ENCODE measurements at regions not wholly inside any gene's neighbourhood (a gene's known extent, or its start where the extent isn't known, plus 50 kb on each side); places are given as distances from the start of the nearest gene placed in this dataset.

- DNase-seq = no peak
Observed at GRCh38 chr2:173808718-173809117, 156.5 kb downstream of the SP3 start.

DNA sequence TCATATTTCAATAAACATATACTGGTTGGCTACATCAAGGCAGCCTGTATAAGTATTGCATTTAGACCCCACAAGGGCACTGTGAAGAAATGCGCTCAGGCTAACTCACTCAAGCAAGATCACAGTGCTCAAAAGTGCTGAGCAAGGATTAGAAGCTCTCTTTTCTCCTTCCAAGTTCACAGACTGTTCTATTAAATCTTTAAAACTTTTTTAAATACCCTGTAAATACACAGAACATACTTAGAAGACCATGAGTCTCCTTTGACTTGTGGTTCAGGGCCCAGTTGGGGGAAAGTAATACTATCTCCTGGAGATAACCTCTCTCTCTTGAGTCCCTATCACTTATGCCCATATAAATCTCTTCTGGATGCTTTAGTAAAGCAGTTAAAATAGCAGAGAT, 152.9 kb downstream of the SP3 start:
- DNase-seq = no peak

DNA sequence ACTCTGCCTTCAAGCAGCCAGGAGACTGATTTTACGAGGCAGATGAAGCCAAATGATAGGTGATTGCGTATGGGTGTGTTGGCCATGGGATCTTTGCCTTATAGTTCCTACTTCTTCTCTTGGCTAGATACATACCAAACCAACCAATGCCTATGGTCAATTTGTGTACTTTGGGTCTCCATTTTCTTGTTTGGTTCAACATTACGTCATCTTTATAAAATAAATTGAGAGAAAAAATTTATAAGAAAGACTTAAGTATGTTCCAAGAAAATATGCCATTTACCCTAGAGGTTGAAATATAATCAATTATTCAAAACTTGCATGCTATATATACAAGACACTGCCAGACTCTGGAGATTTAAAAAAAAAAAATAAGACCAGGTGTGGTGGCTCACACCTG, 150.9 kb downstream of the SP3 start:
- DNase-seq = no peak

DNA sequence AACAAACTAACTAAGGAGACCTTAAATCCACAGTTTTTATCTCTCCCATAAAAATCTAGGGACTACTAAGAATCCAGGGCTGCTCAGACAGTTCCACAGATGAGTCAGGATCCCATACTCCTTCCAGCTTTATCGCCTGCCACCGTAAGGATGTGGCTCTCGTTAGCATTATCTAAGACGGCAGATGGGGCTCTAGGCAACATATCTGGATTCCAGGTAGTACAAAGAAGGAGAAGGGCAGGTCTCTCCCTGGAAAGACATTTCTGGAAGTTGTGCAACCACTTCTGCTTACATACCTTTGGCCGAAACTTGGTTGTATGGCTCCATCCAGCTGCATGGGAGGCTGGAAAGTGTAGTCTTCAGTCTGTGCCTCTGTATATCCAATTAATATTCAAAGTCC, 149.4 kb downstream of the SP3 start:
- DNase-seq = no peak

DNA sequence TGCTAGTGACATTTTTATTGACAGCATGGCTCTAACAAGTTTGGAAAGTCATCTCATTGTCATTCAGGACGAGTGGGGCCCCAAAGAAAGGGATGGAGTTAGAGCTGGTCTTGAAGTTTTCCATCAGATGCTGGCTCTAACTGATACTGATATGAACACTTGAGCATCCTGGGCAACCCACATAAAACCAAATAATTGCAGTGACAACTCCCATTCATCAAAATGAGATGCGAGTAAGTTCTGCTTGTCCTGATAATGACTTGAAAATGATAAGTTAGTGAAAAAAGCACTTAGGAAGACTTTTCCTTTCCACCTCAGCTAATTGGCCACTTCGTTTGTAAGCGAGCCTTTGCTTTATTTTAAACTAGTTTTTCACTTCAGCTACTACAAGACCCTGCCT, 147.6 kb downstream of the SP3 start:
- no peak for DNase-seq

GRCh38 chr2:173818285-173818684, 146.9 kb downstream of the SP3 start:
- DNase-seq = no peak

- peak in 1 of 56 donors; percentile 5 for DNase-seq
Observed at GRCh38 chr2:173819852-173820251, 145.3 kb downstream of the SP3 start.

DNA sequence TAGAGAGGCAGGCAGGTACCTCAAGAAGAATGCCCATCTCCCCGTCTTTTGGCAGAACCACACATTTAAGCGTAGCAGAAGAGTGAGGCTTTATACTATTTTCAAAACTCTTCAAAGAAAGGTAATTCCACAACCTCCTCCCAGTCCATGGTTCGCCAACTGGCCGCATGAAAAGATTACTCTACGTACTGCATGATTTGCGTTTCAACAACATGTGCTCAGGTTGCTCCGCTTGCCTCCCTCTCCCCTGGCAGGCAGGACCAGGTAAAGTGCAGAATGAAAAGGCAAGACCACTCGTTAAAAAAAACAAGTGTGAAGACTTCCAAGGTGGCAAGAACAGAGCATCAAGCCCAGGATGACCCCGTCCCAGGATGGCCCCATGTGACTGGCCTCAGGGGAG, 143.7 kb downstream of the SP3 start:
- DNase-seq = no peak

GRCh38 chr2:173822889-173823542, 142.2 kb downstream of the SP3 start:
- DNase-seq = no peak

GRCh38 chr2:173823543-173823939, 141.6 kb downstream of the SP3 start:
- no peak for DNase-seq

GRCh38 chr2:173828189-173829142, 136.7 kb downstream of the SP3 start:
- no peak for DNase-seq

GRCh38 chr2:173829727-173830126, 135.4 kb downstream of the SP3 start:
- no peak for DNase-seq

DNA sequence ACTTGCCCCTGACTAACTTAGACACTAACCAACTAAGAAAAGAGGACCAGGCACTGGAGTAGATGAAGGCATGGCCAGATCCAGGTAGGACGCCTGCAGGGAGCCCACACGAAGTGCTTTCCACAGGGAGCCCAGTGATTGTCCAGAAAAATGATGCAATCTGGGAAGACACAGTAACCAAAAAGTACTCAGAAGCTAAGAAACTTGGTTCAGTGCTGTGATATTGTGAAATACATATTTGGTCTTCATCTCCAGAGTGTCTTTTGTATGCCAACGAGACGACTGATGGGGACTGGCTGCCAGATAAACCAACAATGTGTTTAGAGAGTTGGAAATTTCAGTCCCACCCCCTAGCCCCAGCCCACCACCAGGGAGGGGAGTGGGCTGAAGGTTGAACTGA, 135.0 kb downstream of the SP3 start:
- DNase-seq = no peak

- DNase-seq = no peak
Observed at GRCh38 chr2:173831312-173832229, 133.6 kb downstream of the SP3 start.

DNA sequence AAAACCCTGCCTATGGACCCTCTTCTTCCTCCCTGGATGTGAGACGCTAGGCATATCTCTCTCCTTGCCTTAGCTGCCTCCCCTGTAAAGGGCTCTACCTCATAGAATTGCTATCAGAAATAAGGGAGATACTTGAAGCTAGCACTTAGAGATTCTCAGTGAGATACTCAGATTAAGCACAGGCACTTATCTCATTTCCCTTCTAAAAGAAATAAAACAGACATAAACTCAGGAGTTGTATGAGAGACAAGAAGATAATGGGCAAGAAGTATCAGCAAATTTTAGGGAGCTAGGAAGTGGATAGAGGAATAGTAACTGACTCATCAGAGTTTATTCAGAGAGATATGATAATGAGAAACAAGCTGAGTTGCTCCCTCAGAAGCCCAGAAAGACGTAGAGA, 131.0 kb downstream of the SP3 start:
- no peak for DNase-seq

DNA sequence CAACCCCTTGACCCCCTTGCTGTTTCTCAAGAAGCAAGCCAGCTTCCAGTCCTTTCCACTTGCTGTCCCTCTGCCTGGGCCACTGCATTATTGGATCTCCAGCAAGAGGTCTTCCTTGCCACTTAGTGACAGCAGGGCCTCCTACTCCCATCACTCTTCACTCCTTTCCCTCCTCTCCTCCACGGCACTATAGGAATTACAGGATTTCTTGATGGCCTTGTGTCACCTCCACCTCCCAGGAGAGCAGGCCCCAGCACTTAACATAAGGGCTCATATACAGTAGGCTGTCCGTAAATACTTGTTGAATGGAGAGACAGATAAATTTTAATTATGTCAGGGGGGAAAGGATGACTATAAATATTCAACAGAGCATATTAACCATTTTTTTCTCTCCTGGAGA, 129.4 kb downstream of the SP3 start:
- no peak for DNase-seq

- no peak for DNase-seq
Observed at GRCh38 chr2:173841110-173841509, 124.1 kb downstream of the SP3 start.

GRCh38 chr2:173843526-173843925, 121.6 kb downstream of the SP3 start:
- DNase-seq = no peak

GRCh38 chr2:173851141-173851641, 114.0 kb downstream of the SP3 start:
- peak in 12 of 56 donors; percentile 1 to 31 (median 13) for DNase-seq

DNA sequence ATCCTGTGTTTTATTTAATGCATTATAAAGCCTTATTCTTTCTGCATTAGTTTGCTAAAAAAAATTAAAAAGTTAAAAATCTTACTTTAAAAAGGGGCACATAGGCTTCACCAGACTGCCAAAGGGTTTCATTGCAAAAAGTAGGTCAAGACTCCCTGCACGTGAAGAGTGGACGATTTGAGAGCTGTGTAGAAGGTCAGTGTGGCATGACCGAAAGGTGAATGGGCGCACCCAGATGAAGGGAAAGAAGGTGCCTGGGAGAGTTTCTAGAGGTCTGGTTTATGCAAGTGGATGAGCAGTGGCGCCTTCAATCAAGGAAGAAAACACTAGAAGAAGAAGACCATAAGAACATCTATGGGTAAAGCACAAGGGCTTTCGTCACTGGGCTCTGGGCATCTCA, 111.0 kb downstream of the SP3 start:
- no peak for DNase-seq

- no peak for DNase-seq
Observed at GRCh38 chr2:173854840-173855239, 110.3 kb downstream of the SP3 start.

DNA sequence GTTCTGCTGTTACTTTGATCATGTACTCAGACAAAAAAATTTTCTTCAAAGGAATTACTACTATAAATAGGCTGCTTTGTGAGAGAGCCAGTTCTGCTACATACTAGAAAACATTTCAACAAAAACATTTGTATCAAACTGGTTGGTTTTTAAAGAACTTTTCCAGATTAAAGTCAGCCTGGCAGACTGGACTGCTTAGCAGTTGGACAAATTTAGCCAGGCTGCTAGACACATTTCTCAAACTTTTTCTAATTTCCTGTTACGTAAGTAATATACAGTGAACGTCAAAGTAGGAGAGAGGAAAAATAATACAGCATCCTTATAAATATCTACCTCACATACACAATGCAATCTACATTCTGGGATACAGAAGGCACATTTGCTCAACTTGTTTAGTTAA, 109.5 kb downstream of the SP3 start:
- DNase-seq = no peak

Data from nucleus accumbens (tissue), 56 donors.